ENCODE measurements at regions not wholly inside any gene's neighbourhood (a gene's known extent, or its start where the extent isn't known, plus 50 kb on each side); places are given as distances from the start of the nearest gene placed in this dataset.

DNA sequence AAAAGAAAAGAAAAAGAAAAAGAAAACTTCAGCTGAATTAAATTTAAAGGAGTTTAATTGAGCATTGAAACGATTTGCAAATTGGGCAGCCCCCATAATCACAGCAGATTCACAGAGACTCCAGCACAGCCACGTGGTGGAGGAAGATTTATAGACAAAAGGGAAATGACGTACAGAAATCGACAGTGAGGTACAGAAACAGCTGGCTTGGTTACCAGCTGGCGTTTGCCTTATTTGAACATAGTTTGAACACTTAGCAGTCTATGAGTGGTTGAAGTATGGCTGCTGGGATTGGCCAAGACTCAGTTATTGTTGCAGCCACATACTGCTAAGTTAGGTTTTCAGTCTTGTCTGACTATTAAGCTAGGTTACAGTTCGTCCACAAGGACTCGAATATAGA, 312.2 kb upstream of the SLC14A2 start:
- no peak for TF ChIP-seq ELF1 (IDR thresholded peaks at IDR 0.05)
- no peak for TF ChIP-seq POLR2AphosphoS5 (IDR thresholded peaks at IDR 0.05; ENCODE audit: low read depth, low read length)
- no peak for TF ChIP-seq GATA2 (CRISPR knock-in tag; IDR thresholded peaks at IDR 0.05)
- no peak for TF ChIP-seq FOSL2 (IDR thresholded peaks at IDR 0.05; ENCODE audit: borderline replicate concordance, low read depth)
- TF ChIP-seq, protein P1, sequence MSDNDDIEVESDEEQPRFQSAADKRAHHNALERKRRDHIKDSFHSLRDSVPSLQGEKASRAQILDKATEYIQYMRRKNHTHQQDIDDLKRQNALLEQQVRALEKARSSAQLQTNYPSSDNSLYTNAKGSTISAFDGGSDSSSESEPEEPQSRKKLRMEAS (IDR thresholded peaks at IDR 0.05; ENCODE audit: low read depth), result no peak
- TF ChIP-seq GABPA (IDR thresholded peaks at IDR 0.05; ENCODE audit: low read depth), result no peak
- TF ChIP-seq, protein P2, sequence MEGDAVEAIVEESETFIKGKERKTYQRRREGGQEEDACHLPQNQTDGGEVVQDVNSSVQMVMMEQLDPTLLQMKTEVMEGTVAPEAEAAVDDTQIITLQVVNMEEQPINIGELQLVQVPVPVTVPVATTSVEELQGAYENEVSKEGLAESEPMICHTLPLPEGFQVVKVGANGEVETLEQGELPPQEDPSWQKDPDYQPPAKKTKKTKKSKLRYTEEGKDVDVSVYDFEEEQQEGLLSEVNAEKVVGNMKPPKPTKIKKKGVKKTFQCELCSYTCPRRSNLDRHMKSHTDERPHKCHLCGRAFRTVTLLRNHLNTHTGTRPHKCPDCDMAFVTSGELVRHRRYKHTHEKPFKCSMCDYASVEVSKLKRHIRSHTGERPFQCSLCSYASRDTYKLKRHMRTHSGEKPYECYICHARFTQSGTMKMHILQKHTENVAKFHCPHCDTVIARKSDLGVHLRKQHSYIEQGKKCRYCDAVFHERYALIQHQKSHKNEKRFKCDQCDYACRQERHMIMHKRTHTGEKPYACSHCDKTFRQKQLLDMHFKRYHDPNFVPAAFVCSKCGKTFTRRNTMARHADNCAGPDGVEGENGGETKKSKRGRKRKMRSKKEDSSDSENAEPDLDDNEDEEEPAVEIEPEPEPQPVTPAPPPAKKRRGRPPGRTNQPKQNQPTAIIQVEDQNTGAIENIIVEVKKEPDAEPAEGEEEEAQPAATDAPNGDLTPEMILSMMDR (IDR thresholded peaks at IDR 0.05), result no peak
- TF ChIP-seq EP300 (IDR thresholded peaks at IDR 0.05; ENCODE audit: borderline replicate concordance in 1 of 2, low read depth in 1 of 2, low read length in 1 of 2), result no peak
- TF ChIP-seq, protein P3, sequence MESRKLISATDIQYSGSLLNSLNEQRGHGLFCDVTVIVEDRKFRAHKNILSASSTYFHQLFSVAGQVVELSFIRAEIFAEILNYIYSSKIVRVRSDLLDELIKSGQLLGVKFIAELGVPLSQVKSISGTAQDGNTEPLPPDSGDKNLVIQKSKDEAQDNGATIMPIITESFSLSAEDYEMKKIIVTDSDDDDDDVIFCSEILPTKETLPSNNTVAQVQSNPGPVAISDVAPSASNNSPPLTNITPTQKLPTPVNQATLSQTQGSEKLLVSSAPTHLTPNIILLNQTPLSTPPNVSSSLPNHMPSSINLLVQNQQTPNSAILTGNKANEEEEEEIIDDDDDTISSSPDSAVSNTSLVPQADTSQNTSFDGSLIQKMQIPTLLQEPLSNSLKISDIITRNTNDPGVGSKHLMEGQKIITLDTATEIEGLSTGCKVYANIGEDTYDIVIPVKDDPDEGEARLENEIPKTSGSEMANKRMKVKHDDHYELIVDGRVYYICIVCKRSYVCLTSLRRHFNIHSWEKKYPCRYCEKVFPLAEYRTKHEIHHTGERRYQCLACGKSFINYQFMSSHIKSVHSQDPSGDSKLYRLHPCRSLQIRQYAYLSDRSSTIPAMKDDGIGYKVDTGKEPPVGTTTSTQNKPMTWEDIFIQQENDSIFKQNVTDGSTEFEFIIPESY (IDR thresholded peaks at IDR 0.05; ENCODE audit: borderline replicate concordance, low read depth), result no peak
- no peak for TF ChIP-seq JUND (IDR thresholded peaks at IDR 0.05)
- no peak for TF ChIP-seq EZH2phosphoT487 (IDR thresholded peaks at IDR 0.05; ENCODE audit: borderline replicate concordance, low read depth)
- no peak for TF ChIP-seq TAF1 (IDR thresholded peaks at IDR 0.05; ENCODE audit: borderline replicate concordance, low read depth, low read length)
- TF ChIP-seq, protein P4, sequence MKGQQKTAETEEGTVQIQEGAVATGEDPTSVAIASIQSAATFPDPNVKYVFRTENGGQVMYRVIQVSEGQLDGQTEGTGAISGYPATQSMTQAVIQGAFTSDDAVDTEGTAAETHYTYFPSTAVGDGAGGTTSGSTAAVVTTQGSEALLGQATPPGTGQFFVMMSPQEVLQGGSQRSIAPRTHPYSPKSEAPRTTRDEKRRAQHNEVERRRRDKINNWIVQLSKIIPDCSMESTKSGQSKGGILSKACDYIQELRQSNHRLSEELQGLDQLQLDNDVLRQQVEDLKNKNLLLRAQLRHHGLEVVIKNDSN (IDR thresholded peaks at IDR 0.05; ENCODE audit: borderline replicate concordance, low read depth), result no peak
- TF ChIP-seq, protein P5, sequence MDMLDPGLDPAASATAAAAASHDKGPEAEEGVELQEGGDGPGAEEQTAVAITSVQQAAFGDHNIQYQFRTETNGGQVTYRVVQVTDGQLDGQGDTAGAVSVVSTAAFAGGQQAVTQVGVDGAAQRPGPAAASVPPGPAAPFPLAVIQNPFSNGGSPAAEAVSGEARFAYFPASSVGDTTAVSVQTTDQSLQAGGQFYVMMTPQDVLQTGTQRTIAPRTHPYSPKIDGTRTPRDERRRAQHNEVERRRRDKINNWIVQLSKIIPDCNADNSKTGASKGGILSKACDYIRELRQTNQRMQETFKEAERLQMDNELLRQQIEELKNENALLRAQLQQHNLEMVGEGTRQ (IDR thresholded peaks at IDR 0.05; ENCODE audit: borderline replicate concordance, low read depth, low read length), result no peak

All from SK-N-SH (cell line).